ENCODE measurements at regions not wholly inside any gene's neighbourhood (a gene's known extent, or its start where the extent isn't known, plus 50 kb on each side); places are given as distances from the start of the nearest gene placed in this dataset.

- TF ChIP-seq CTCF (IDR thresholded peaks at IDR 0.05; ENCODE audit: control extremely low read depth in 1 of 3, insufficient read depth in 1 of 3, low read depth in 1 of 3, low read length in 3 of 3) (no peak), USF2 (IDR thresholded peaks at IDR 0.05; ENCODE audit: low read length) (no peak), NRF1 (IDR thresholded peaks at IDR 0.05; ENCODE audit: low read depth, low read length) (no peak)
These were observed 182.6 kb upstream of the KCNK2 start for GRCh38 chr1:214899908-214900460.
